ENCODE measurements at regions not wholly inside any gene's neighbourhood (a gene's known extent, or its start where the extent isn't known, plus 50 kb on each side); places are given as distances from the start of the nearest gene placed in this dataset.

- ATAC-seq: no peak
Measured at GRCh38 chr5:107216587-107216986, 454.1 kb downstream of the EFNA5 start.

- no peak for ATAC-seq
Measured at GRCh38 chr5:107215611-107216010, 455.1 kb downstream of the EFNA5 start.

- ATAC-seq: no peak
Measured at GRCh38 chr5:107213025-107213424, 457.7 kb downstream of the EFNA5 start.

GRCh38 chr5:107211630-107212029 lies 459.1 kb downstream of the EFNA5 start:
- no peak for ATAC-seq

GRCh38 chr5:107208867-107209266 lies 461.9 kb downstream of the EFNA5 start:
- no peak for ATAC-seq

GRCh38 chr5:107204413-107204812 lies 466.3 kb downstream of the EFNA5 start:
- no peak for ATAC-seq

GRCh38 chr5:107203243-107203642 lies 467.5 kb downstream of the EFNA5 start:
- no peak for ATAC-seq

GRCh38 chr5:107199756-107200155 lies 471.0 kb downstream of the EFNA5 start:
- ATAC-seq: no peak

GRCh38 chr5:107196500-107197059 lies 474.2 kb downstream of the EFNA5 start:
- ATAC-seq: no peak

- no peak for ATAC-seq
Measured at GRCh38 chr5:107195890-107196395, 474.8 kb downstream of the EFNA5 start.

- no peak for ATAC-seq
Measured at GRCh38 chr5:107184871-107185270, 485.9 kb downstream of the EFNA5 start.

GRCh38 chr5:107184066-107184465 lies 486.7 kb downstream of the EFNA5 start:
- peak; percentile 25 for ATAC-seq

- ATAC-seq: no peak
Measured at GRCh38 chr5:107170620-107171019, 500.1 kb downstream of the EFNA5 start.

GRCh38 chr5:107169867-107170266 lies 500.9 kb downstream of the EFNA5 start:
- no peak for ATAC-seq

GRCh38 chr5:107168848-107169752 lies 501.6 kb downstream of the EFNA5 start:
- ATAC-seq: no peak

GRCh38 chr5:107168086-107168485 lies 502.7 kb downstream of the EFNA5 start:
- ATAC-seq: no peak

GRCh38 chr5:107165296-107165695 lies 505.4 kb downstream of the EFNA5 start:
- ATAC-seq: no peak

- no peak for ATAC-seq
Measured at GRCh38 chr5:107157809-107158208, 512.9 kb downstream of the EFNA5 start.

GRCh38 chr5:107155707-107156106 lies 515.0 kb downstream of the EFNA5 start:
- ATAC-seq: no peak

- no peak for ATAC-seq
Measured at GRCh38 chr5:107154593-107154992, 516.1 kb downstream of the EFNA5 start.

GRCh38 chr5:107153283-107153682 lies 517.5 kb downstream of the EFNA5 start:
- ATAC-seq: no peak

GRCh38 chr5:107149243-107150005 lies 521.3 kb downstream of the EFNA5 start:
- ATAC-seq: no peak

- no peak for ATAC-seq
Measured at GRCh38 chr5:107147589-107147988, 523.1 kb downstream of the EFNA5 start.
